B cell (primary cell): ENCODE measurements at regions not wholly inside any gene's neighbourhood (a gene's known extent, or its start where the extent isn't known, plus 50 kb on each side); places are given as distances from the start of the nearest gene placed in this dataset.

Experiments
- ATAC-seq: fragments of 200-7000 bp; cut with Tn5 transposase; one replicate; pipeline ENCODE4 v1.10.0; 2021; ENCODE audit warnings: low read depth, mild to moderate bottlenecking, moderate number of reproducible peaks, moderate library complexity
- CTCF ChIA-PET: fragments of 350-600 bp; sonication (Branson Sonifier 250); formaldehyde crosslinking; loops from one replicate; lab custom pipeline; 2021; ENCODE audit warnings: antibody characterized with exemption, inconsistent platforms; lab: Charles Lee
- POLR2A ChIA-PET: fragments of 350-600 bp; sonication (Branson Sonifier 250); formaldehyde crosslinking; loops from one replicate; lab custom pipeline; 2021; ENCODE audit warnings: antibody characterized with exemption; lab: Charles Lee
- DNase-seq: peaks from one replicate; pipeline ENCODE4 v3.0.0; 2013
- H2AFZ ChIP-seq: 2 replicates; pipeline ENCODE4 v1.6.1; 2012; ENCODE audit warnings: mild to moderate bottlenecking, low read depth, low read length; ENCODE audit not compliant: insufficient read depth, poor library complexity, severe bottlenecking
- H3K27ac ChIP-seq, 2 donors: 1 replicate in 1 of 2; 2 replicates in 1 of 2; pipeline ENCODE4 v1.5.1; 2012 to 2013; ENCODE audit warnings: low read length in 2 of 2, mild to moderate bottlenecking in 2 of 2, moderate library complexity in 1 of 2
- H3K27me3 ChIP-seq, 4 experiments: fragments of 200-600 bp in 1 of 4; sonication (generic) in 1 of 4; replicated peaks in 1 of 4; 1 replicate in 2 of 4; 2 replicates in 2 of 4; pipeline versions ENCODE4 v1.6.1 to v1.7.0; 2013 to 2016; ENCODE audit warnings: low read length in 3 of 4, mild to moderate bottlenecking in 2 of 4, mixed read lengths in 1 of 4, moderate library complexity in 1 of 4; ENCODE audit not compliant: insufficient read depth in 4 of 4, control insufficient read depth in 3 of 4; ENCODE audit errors: control extremely low read depth in 1 of 4
- H3K36me3 ChIP-seq, 2 experiments: replicated peaks in 1 of 2; 1 replicate in 1 of 2; 2 replicates in 1 of 2; pipeline versions ENCODE4 v1.6.1 to v1.7.1; 2013; ENCODE audit warnings: low read length in 1 of 2; ENCODE audit not compliant: insufficient read depth in 2 of 2, control insufficient read depth in 1 of 2; ENCODE audit errors: control extremely low read depth in 1 of 2, extremely low read depth in 1 of 2
- H3K4me1 ChIP-seq, 2 donors: fragments of 200-600 bp in 1 of 2; sonication (generic) in 1 of 2; 1 replicate in 1 of 2; 2 replicates in 1 of 2; pipeline versions ENCODE4 v1.5.1 to v1.6.1; 2013 to 2017; ENCODE audit warnings: low read length in 2 of 2; ENCODE audit not compliant: control insufficient read depth in 2 of 2, insufficient read depth in 2 of 2
- H3K4me2 ChIP-seq: replicated peaks from 2 replicates; pipeline ENCODE3; 2012; ENCODE audit warnings: mild to moderate bottlenecking, low read depth, low read length; ENCODE audit not compliant: poor library complexity, severe bottlenecking
- H3K4me3 ChIP-seq, 5 experiments: fragments of 200-600 bp in 1 of 5; sonication (generic) in 1 of 5; 1 replicate in 3 of 5; 2 replicates in 2 of 5; pipeline versions ENCODE4 v1.5.1 to v1.7.0; 2011 to 2016; ENCODE audit warnings: low read length in 4 of 5, mild to moderate bottlenecking in 4 of 5, low read depth in 2 of 5, control low read depth in 1 of 5, moderate library complexity in 1 of 5; ENCODE audit not compliant: insufficient read depth in 1 of 5; ENCODE audit errors: control extremely low read depth in 1 of 5, extremely low read depth in 1 of 5
- H3K79me2 ChIP-seq: fragments of 200-600 bp; sonication (generic); one replicate; pipeline ENCODE4 v1.6.0; 2016; ENCODE audit warnings: low read length; ENCODE audit not compliant: control insufficient read depth, insufficient read depth
- H3K9ac ChIP-seq: fragments of 200-600 bp; sonication (generic); 2 replicates; pipeline ENCODE4 v1.6.1; 2017; ENCODE audit warnings: mild to moderate bottlenecking, low read length, moderate library complexity
- H3K9me3 ChIP-seq, 3 donors: one replicate each; pipeline versions ENCODE4 v1.6.1 to v1.7.1; 2013; ENCODE audit warnings: low read length in 2 of 3; ENCODE audit not compliant: control insufficient read depth in 2 of 3, insufficient read depth in 1 of 3; ENCODE audit errors: control extremely low read depth in 1 of 3
- H4K20me1 ChIP-seq: 2 replicates; pipeline ENCODE4 v1.6.0; 2012; ENCODE audit warnings: mild to moderate bottlenecking, low read length; ENCODE audit not compliant: insufficient read depth, control insufficient read depth, poor library complexity, severe bottlenecking
- H3K27ac Mint-ChIP-seq: one replicate; pipeline ENCODE4 v1.8.0; 2021; ENCODE audit warnings: mixed read lengths
- H3K27me3 Mint-ChIP-seq: one replicate; pipeline ENCODE4 v1.8.0; 2021; ENCODE audit warnings: mixed read lengths
- H3K4me1 Mint-ChIP-seq: one replicate; pipeline ENCODE4 v1.8.0; 2021; ENCODE audit warnings: mixed read lengths
- H3K4me3 Mint-ChIP-seq: one replicate; pipeline ENCODE4 v1.8.0; 2021; ENCODE audit warnings: mixed read lengths
- H3K9me3 Mint-ChIP-seq: one replicate; pipeline ENCODE4 v1.8.0; 2022; ENCODE audit warnings: mixed read lengths; ENCODE audit not compliant: insufficient read depth
- CTCF ChIP-seq: fragments of 200-600 bp; IDR thresholded peaks from one replicate; pipeline ENCODE4 v1.8.0; 2022; ENCODE audit warnings: antibody characterized with exemption, mild to moderate bottlenecking
- EZH2 ChIP-seq: IDR thresholded peaks from 2 replicates; pipeline ENCODE4 v1.6.1; 2012; ENCODE audit warnings: borderline replicate concordance, low read depth, mild to moderate bottlenecking, moderate library complexity, low read length; ENCODE audit not compliant: insufficient read depth, poor library complexity, severe bottlenecking
- WGBS: methylation state at CpG from one replicate; pipeline ENCODE4 v1.1.5; 2013; ENCODE audit warnings: missing lambda C conversion rate; ENCODE audit not compliant: insufficient coverage; 5-methylcytosine and 5-hydroxymethylcytosine counted together
- intact Hi-C: fragments of 100-400 bp; cut with micrococcal nuclease; formaldehyde crosslinking; loops from one replicate; pipeline ENCODE4 v1.10.0; 2022

- H2AFZ ChIP-seq = no peak overlapping the region
- H3K27ac Mint-ChIP-seq = no peak overlapping the region
- H3K27ac ChIP-seq = no peak overlapping the region
- ATAC-seq (no peak), DNase-seq (no peak)
- intact Hi-C loops = no loop called here
- TF ChIP-seq EZH2 (no peak), CTCF (no peak)
- H3K9me3 Mint-ChIP-seq = peaks cover 14% of the 10 kb centered on the region
- no peaks in the 10 kb centered on the region for H3K4me1 ChIP-seq
- H3K27me3 ChIP-seq = no peaks in the 10 kb centered on the region
- no peak overlapping the region for H3K4me2 ChIP-seq
- H3K79me2 ChIP-seq = no peaks in the 10 kb centered on the region
- peaks cover 0 to 2% (median 0%) of the 10 kb centered on the region in 3 donors for H3K9me3 ChIP-seq
- ChIA-PET POLR2A (no interaction called here), CTCF (no interaction called here)
- H3K4me3 Mint-ChIP-seq = no peak overlapping the region
- no peaks in the 10 kb centered on the region for H4K20me1 ChIP-seq
- no peak overlapping the region for H3K4me3 ChIP-seq
- H3K9ac ChIP-seq = no peak overlapping the region
- H3K36me3 ChIP-seq = no peaks in the 10 kb centered on the region
- H3K27me3 Mint-ChIP-seq = no peaks in the 10 kb centered on the region
- H3K4me1 Mint-ChIP-seq = no peaks in the 10 kb centered on the region
Observed at GRCh38 chr14:85359505-85359904, 170.4 kb upstream of the FLRT2 start.

GRCh38 chr14:85363358-85363757, 166.6 kb upstream of the FLRT2 start:
- Histone ChIP-seq H4K20me1 (no peaks in the 10 kb centered on the region), H3K36me3 (no peaks in the 10 kb centered on the region), H3K4me3 (no peak overlapping the region), H3K27ac (no peak overlapping the region), H3K9me3 (no peaks in the 10 kb centered on the region), H3K27me3 (no peaks in the 10 kb centered on the region), H3K4me1 (no peaks in the 10 kb centered on the region), H3K9ac (no peak overlapping the region), H3K79me2 (no peaks in the 10 kb centered on the region), H2AFZ (no peak overlapping the region), H3K4me2 (no peak overlapping the region)
- DNase-seq (no peak), ATAC-seq (no peak)
- Mint-ChIP-seq H3K4me3 (no peak overlapping the region), H3K27me3 (no peaks in the 10 kb centered on the region), H3K9me3 (peaks cover 5% of the 10 kb centered on the region), H3K4me1 (no peaks in the 10 kb centered on the region), H3K27ac (no peak overlapping the region)
- TF ChIP-seq CTCF (no peak), EZH2 (no peak)
- POLR2A ChIA-PET = no interaction called here
- 5% methylated on average over 2 of the region's 2 CpGs for WGBS
- CTCF ChIA-PET = no interaction called here
- intact Hi-C loops = no loop called here
